GM12873 (cell line): ENCODE measurements at regions not wholly inside any gene's neighbourhood (a gene's known extent, or its start where the extent isn't known, plus 50 kb on each side); places are given as distances from the start of the nearest gene placed in this dataset.

Experiments used
- CTCF ChIP-seq: IDR thresholded peaks from 2 replicates; pipeline ENCODE4 v1.5.1; 2012; ENCODE audit warnings: low read depth, mild to moderate bottlenecking, moderate library complexity, low read length, control low read depth; ENCODE audit not compliant: insufficient read depth; ENCODE audit errors: missing control alignments

- no peak for TF ChIP-seq CTCF
These were observed 143.1 kb upstream of the MOCS1 start for GRCh38 chr6:40077315-40077714.

- TF ChIP-seq CTCF: no peak
These were observed 140.9 kb upstream of the MOCS1 start for GRCh38 chr6:40075056-40075590.

GRCh38 chr6:40074306-40075055 lies 140.2 kb upstream of the MOCS1 start:
- TF ChIP-seq CTCF: no peak

- TF ChIP-seq CTCF: no peak
These were observed 132.1 kb upstream of the MOCS1 start for GRCh38 chr6:40066372-40066771.

GRCh38 chr6:40056865-40057264 lies 122.6 kb upstream of the MOCS1 start:
- TF ChIP-seq CTCF: no peak

- TF ChIP-seq CTCF: no peak
These were observed 120.3 kb upstream of the MOCS1 start for GRCh38 chr6:40054602-40055001.

- no peak for TF ChIP-seq CTCF
These were observed 119.9 kb upstream of the MOCS1 start for GRCh38 chr6:40054186-40054585.
